ENCODE measurements at regions not wholly inside any gene's neighbourhood (a gene's known extent, or its start where the extent isn't known, plus 50 kb on each side); places are given as distances from the start of the nearest gene placed in this dataset.
A peak's percentile ranks its signal among the peaks of the same experiment; 100 is the strongest.
"Not testable (repeated sequence)": the region's sequence is repeated elsewhere in the genome, so short reads cannot be mapped to it uniquely, and the experiment has no call there.

GRCh38 chr2:47652061-47652690 is 81.4 kb upstream of the KCNK12 start:
- no peak for DNase-seq

GRCh38 chr2:47651296-47651695 is 80.5 kb upstream of the KCNK12 start:
- no peak for DNase-seq

GRCh38 chr2:47650001-47650535 is 79.3 kb upstream of the KCNK12 start:
- no peak for DNase-seq

GRCh38 chr2:47645246-47645645 is 74.5 kb upstream of the KCNK12 start:
- DNase-seq = no peak

- DNase-seq = no peak
Measured at GRCh38 chr2:47644351-47644750, 73.6 kb upstream of the KCNK12 start.

GRCh38 chr2:47641366-47641765 is 70.6 kb upstream of the KCNK12 start:
- DNase-seq = no peak

- DNase-seq = no peak
Measured at GRCh38 chr2:47640356-47640755, 69.6 kb upstream of the KCNK12 start.

GRCh38 chr2:47639467-47639866 is 68.7 kb upstream of the KCNK12 start:
- DNase-seq = no peak

- no peak for DNase-seq
Measured at GRCh38 chr2:47638430-47638829, 67.6 kb upstream of the KCNK12 start.

- peak; percentile 6 for DNase-seq
Measured at GRCh38 chr2:47636596-47637264, 65.9 kb upstream of the KCNK12 start.

GRCh38 chr2:47636176-47636575 is 65.4 kb upstream of the KCNK12 start:
- no peak for DNase-seq

GRCh38 chr2:47632754-47633153 is 62.0 kb upstream of the KCNK12 start:
- no peak for DNase-seq

- no peak for DNase-seq
Measured at GRCh38 chr2:47631792-47632398, 61.1 kb upstream of the KCNK12 start.

GRCh38 chr2:47631306-47631705 is 60.5 kb upstream of the KCNK12 start:
- no peak for DNase-seq

- DNase-seq = no peak
Measured at GRCh38 chr2:47629501-47630460, 59.0 kb upstream of the KCNK12 start.

GRCh38 chr2:47628904-47629303 is 58.1 kb upstream of the KCNK12 start:
- DNase-seq = no peak

GRCh38 chr2:47626664-47627063 is 55.9 kb upstream of the KCNK12 start:
- DNase-seq = no peak

- DNase-seq = not testable (repeated sequence)
Measured at GRCh38 chr2:47623140-47623539, 52.4 kb upstream of the KCNK12 start.

- no peak for DNase-seq
Measured at GRCh38 chr2:47620770-47621437, 50.1 kb upstream of the KCNK12 start.
